NCI-H2196 (cell line): ENCODE measurements at regions not wholly inside any gene's neighbourhood (a gene's known extent, or its start where the extent isn't known, plus 50 kb on each side); places are given as distances from the start of the nearest gene placed in this dataset.
"Not testable (repeated sequence)": the region's sequence is repeated elsewhere in the genome, so short reads cannot be mapped to it uniquely, and the experiment has no call there.

Experiments used
- DNase-seq: peaks from one replicate; lab custom pipeline; 2025; ENCODE audit not compliant: unreplicated experiment; lab: John Stamatoyannopoulos, UW

- no peak for DNase-seq
Observed at GRCh38 chr12:32010631-32011336, 51.6 kb downstream of the RESF1 start.

- no peak for DNase-seq
Observed at GRCh38 chr12:32012249-32012785, 53.1 kb downstream of the RESF1 start.

- DNase-seq, result no peak
Observed at GRCh38 chr12:32015036-32015435, 55.8 kb downstream of the RESF1 start.

GRCh38 chr12:32016680-32017482 lies 57.7 kb downstream of the RESF1 start:
- no peak for DNase-seq

- DNase-seq, result no peak
Observed at GRCh38 chr12:32021346-32021773, 62.1 kb downstream of the RESF1 start.

- DNase-seq, result not testable (repeated sequence)
Observed at GRCh38 chr12:32022387-32022786, 63.2 kb downstream of the RESF1 start.

GRCh38 chr12:32023861-32024260 lies 64.6 kb downstream of the RESF1 start:
- not testable (repeated sequence) for DNase-seq

- DNase-seq, result no peak
Observed at GRCh38 chr12:32024884-32025592, 65.8 kb downstream of the RESF1 start.

- no peak for DNase-seq
Observed at GRCh38 chr12:32025906-32026305, 66.7 kb downstream of the RESF1 start.

GRCh38 chr12:32027684-32028365 lies 68.6 kb downstream of the RESF1 start:
- DNase-seq, result no peak

GRCh38 chr12:32030151-32030550 lies 70.9 kb downstream of the RESF1 start:
- no peak for DNase-seq

GRCh38 chr12:32030676-32031075 lies 71.5 kb downstream of the RESF1 start:
- no peak for DNase-seq

- no peak for DNase-seq
Observed at GRCh38 chr12:32031109-32031508, 71.9 kb downstream of the RESF1 start.

- peak; percentile 12 for DNase-seq
Observed at GRCh38 chr12:32032205-32032810, 73.1 kb downstream of the RESF1 start.

- DNase-seq, result no peak
Observed at GRCh38 chr12:32033406-32033805, 73.2 kb upstream of the BICD1 start.

- DNase-seq, result no peak
Observed at GRCh38 chr12:32034045-32034444, 72.6 kb upstream of the BICD1 start.

- no peak for DNase-seq
Observed at GRCh38 chr12:32036477-32037263, 70.0 kb upstream of the BICD1 start.

- no peak for DNase-seq
Observed at GRCh38 chr12:32039347-32039746, 67.3 kb upstream of the BICD1 start.

- DNase-seq, result no peak
Observed at GRCh38 chr12:32039917-32040575, 66.6 kb upstream of the BICD1 start.
